B cell (primary cell): ENCODE measurements at regions not wholly inside any gene's neighbourhood (a gene's known extent, or its start where the extent isn't known, plus 50 kb on each side); places are given as distances from the start of the nearest gene placed in this dataset.

ENCODE experiments used
- ATAC-seq: fragments of 200-7000 bp; cut with Tn5 transposase; one replicate; pipeline ENCODE4 v1.10.0; 2021; ENCODE audit warnings: low read depth, mild to moderate bottlenecking, moderate number of reproducible peaks, moderate library complexity
- CTCF ChIA-PET: fragments of 350-600 bp; sonication (Branson Sonifier 250); formaldehyde crosslinking; loops from one replicate; lab custom pipeline; 2021; ENCODE audit warnings: antibody characterized with exemption, inconsistent platforms; lab: Charles Lee
- POLR2A ChIA-PET: fragments of 350-600 bp; sonication (Branson Sonifier 250); formaldehyde crosslinking; loops from one replicate; lab custom pipeline; 2021; ENCODE audit warnings: antibody characterized with exemption; lab: Charles Lee
- DNase-seq: peaks from one replicate; pipeline ENCODE4 v3.0.0; 2013
- H2AFZ ChIP-seq: 2 replicates; pipeline ENCODE4 v1.6.1; 2012; ENCODE audit warnings: mild to moderate bottlenecking, low read depth, low read length; ENCODE audit not compliant: insufficient read depth, poor library complexity, severe bottlenecking
- H3K27ac ChIP-seq, 2 donors: 1 replicate in 1 of 2; 2 replicates in 1 of 2; pipeline ENCODE4 v1.5.1; 2012 to 2013; ENCODE audit warnings: low read length in 2 of 2, mild to moderate bottlenecking in 2 of 2, moderate library complexity in 1 of 2
- H3K27me3 ChIP-seq, 4 experiments: fragments of 200-600 bp in 1 of 4; sonication (generic) in 1 of 4; replicated peaks in 1 of 4; 1 replicate in 2 of 4; 2 replicates in 2 of 4; pipeline versions ENCODE4 v1.6.1 to v1.7.0; 2013 to 2016; ENCODE audit warnings: low read length in 3 of 4, mild to moderate bottlenecking in 2 of 4, mixed read lengths in 1 of 4, moderate library complexity in 1 of 4; ENCODE audit not compliant: insufficient read depth in 4 of 4, control insufficient read depth in 3 of 4; ENCODE audit errors: control extremely low read depth in 1 of 4
- H3K36me3 ChIP-seq, 2 experiments: replicated peaks in 1 of 2; 1 replicate in 1 of 2; 2 replicates in 1 of 2; pipeline versions ENCODE4 v1.6.1 to v1.7.1; 2013; ENCODE audit warnings: low read length in 1 of 2; ENCODE audit not compliant: insufficient read depth in 2 of 2, control insufficient read depth in 1 of 2; ENCODE audit errors: control extremely low read depth in 1 of 2, extremely low read depth in 1 of 2
- H3K4me1 ChIP-seq, 2 donors: fragments of 200-600 bp in 1 of 2; sonication (generic) in 1 of 2; 1 replicate in 1 of 2; 2 replicates in 1 of 2; pipeline versions ENCODE4 v1.5.1 to v1.6.1; 2013 to 2017; ENCODE audit warnings: low read length in 2 of 2; ENCODE audit not compliant: control insufficient read depth in 2 of 2, insufficient read depth in 2 of 2
- H3K4me2 ChIP-seq: replicated peaks from 2 replicates; pipeline ENCODE3; 2012; ENCODE audit warnings: mild to moderate bottlenecking, low read depth, low read length; ENCODE audit not compliant: poor library complexity, severe bottlenecking
- H3K4me3 ChIP-seq, 5 experiments: fragments of 200-600 bp in 1 of 5; sonication (generic) in 1 of 5; 1 replicate in 3 of 5; 2 replicates in 2 of 5; pipeline versions ENCODE4 v1.5.1 to v1.7.0; 2011 to 2016; ENCODE audit warnings: low read length in 4 of 5, mild to moderate bottlenecking in 4 of 5, low read depth in 2 of 5, control low read depth in 1 of 5, moderate library complexity in 1 of 5; ENCODE audit not compliant: insufficient read depth in 1 of 5; ENCODE audit errors: control extremely low read depth in 1 of 5, extremely low read depth in 1 of 5
- H3K79me2 ChIP-seq: fragments of 200-600 bp; sonication (generic); one replicate; pipeline ENCODE4 v1.6.0; 2016; ENCODE audit warnings: low read length; ENCODE audit not compliant: control insufficient read depth, insufficient read depth
- H3K9ac ChIP-seq: fragments of 200-600 bp; sonication (generic); 2 replicates; pipeline ENCODE4 v1.6.1; 2017; ENCODE audit warnings: mild to moderate bottlenecking, low read length, moderate library complexity
- H3K9me3 ChIP-seq, 3 donors: one replicate each; pipeline versions ENCODE4 v1.6.1 to v1.7.1; 2013; ENCODE audit warnings: low read length in 2 of 3; ENCODE audit not compliant: control insufficient read depth in 2 of 3, insufficient read depth in 1 of 3; ENCODE audit errors: control extremely low read depth in 1 of 3
- H4K20me1 ChIP-seq: 2 replicates; pipeline ENCODE4 v1.6.0; 2012; ENCODE audit warnings: mild to moderate bottlenecking, low read length; ENCODE audit not compliant: insufficient read depth, control insufficient read depth, poor library complexity, severe bottlenecking
- H3K27ac Mint-ChIP-seq: one replicate; pipeline ENCODE4 v1.8.0; 2021; ENCODE audit warnings: mixed read lengths
- H3K27me3 Mint-ChIP-seq: one replicate; pipeline ENCODE4 v1.8.0; 2021; ENCODE audit warnings: mixed read lengths
- H3K4me1 Mint-ChIP-seq: one replicate; pipeline ENCODE4 v1.8.0; 2021; ENCODE audit warnings: mixed read lengths
- H3K4me3 Mint-ChIP-seq: one replicate; pipeline ENCODE4 v1.8.0; 2021; ENCODE audit warnings: mixed read lengths
- H3K9me3 Mint-ChIP-seq: one replicate; pipeline ENCODE4 v1.8.0; 2022; ENCODE audit warnings: mixed read lengths; ENCODE audit not compliant: insufficient read depth
- EZH2 ChIP-seq: IDR thresholded peaks from 2 replicates; pipeline ENCODE4 v1.6.1; 2012; ENCODE audit warnings: borderline replicate concordance, low read depth, mild to moderate bottlenecking, moderate library complexity, low read length; ENCODE audit not compliant: insufficient read depth, poor library complexity, severe bottlenecking
- WGBS: methylation state at CpG from one replicate; pipeline ENCODE4 v1.1.5; 2013; ENCODE audit warnings: missing lambda C conversion rate; ENCODE audit not compliant: insufficient coverage; 5-methylcytosine and 5-hydroxymethylcytosine counted together
- intact Hi-C: fragments of 100-400 bp; cut with micrococcal nuclease; formaldehyde crosslinking; loops from one replicate; pipeline ENCODE4 v1.10.0; 2022
- TF ChIP-seq, protein P1 (sequence below): fragments of 200-600 bp; IDR thresholded peaks from one replicate; pipeline ENCODE4 v1.8.0; 2022; ENCODE audit warnings: antibody characterized with exemption, mild to moderate bottlenecking

- H3K4me3 Mint-ChIP-seq, result no peak overlapping the region
- ATAC-seq (no peak), DNase-seq (no peak)
- Histone ChIP-seq H3K4me1 (no peaks in the 10 kb centered on the region), H3K27me3 (peaks cover 0 to 6% (median 1%) of the 10 kb centered on the region in 4 experiments), H3K4me3 (no peak overlapping the region), H4K20me1 (no peaks in the 10 kb centered on the region), H3K9ac (no peak overlapping the region), H3K36me3 (no peaks in the 10 kb centered on the region), H3K9me3 (no peaks in the 10 kb centered on the region), H3K4me2 (no peak overlapping the region), H3K79me2 (no peaks in the 10 kb centered on the region), H3K27ac (no peak overlapping the region), H2AFZ (no peak overlapping the region)
- intact Hi-C loops, result no loop called here
- WGBS, result 86% methylated on average over 2 of the region's 4 CpGs
- no peak overlapping the region for H3K27ac Mint-ChIP-seq
- no peaks in the 10 kb centered on the region for H3K4me1 Mint-ChIP-seq
- POLR2A ChIA-PET, result no interaction called here
- no peak for TF ChIP-seq EZH2
- TF ChIP-seq, protein P1, sequence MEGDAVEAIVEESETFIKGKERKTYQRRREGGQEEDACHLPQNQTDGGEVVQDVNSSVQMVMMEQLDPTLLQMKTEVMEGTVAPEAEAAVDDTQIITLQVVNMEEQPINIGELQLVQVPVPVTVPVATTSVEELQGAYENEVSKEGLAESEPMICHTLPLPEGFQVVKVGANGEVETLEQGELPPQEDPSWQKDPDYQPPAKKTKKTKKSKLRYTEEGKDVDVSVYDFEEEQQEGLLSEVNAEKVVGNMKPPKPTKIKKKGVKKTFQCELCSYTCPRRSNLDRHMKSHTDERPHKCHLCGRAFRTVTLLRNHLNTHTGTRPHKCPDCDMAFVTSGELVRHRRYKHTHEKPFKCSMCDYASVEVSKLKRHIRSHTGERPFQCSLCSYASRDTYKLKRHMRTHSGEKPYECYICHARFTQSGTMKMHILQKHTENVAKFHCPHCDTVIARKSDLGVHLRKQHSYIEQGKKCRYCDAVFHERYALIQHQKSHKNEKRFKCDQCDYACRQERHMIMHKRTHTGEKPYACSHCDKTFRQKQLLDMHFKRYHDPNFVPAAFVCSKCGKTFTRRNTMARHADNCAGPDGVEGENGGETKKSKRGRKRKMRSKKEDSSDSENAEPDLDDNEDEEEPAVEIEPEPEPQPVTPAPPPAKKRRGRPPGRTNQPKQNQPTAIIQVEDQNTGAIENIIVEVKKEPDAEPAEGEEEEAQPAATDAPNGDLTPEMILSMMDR, result no peak
- peaks cover 53% of the 10 kb centered on the region for H3K27me3 Mint-ChIP-seq
- CTCF ChIA-PET, result no interaction called here
- H3K9me3 Mint-ChIP-seq, result no peaks in the 10 kb centered on the region
Observed at GRCh38 chr3:124118397-124118796, 126.5 kb upstream of the ROPN1 start.

DNA sequence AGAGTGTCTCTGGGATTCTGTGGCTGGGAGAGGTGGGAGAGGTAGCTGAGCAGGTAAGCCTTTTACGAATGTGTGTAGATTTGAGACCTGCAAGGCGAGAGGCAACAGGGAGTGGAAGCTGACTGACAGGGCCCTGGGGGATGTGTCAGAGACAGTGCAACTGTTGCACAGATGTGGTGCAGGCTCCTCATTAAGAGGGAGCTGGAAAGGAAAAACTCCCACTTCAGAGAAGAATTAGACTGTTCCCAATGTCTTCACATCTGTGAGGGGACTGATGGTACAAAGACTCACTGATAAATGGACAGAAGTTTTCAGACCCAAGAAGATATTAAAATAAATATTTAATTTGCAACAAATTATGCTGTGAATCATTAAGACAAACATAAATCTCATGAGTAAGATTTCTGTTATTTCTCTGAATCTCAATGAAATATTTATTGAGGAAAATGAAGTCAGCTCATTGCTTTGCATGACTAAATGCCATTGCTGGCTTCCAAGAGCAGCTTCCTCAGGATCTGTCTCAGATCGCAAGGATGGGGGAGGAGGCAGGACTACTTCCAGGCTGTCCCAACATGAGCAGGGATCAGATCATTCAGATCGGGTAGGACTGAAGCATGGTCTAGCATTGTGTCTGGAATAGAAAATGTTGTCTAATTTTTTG is 127.3 kb upstream of the ROPN1 start:
- Mint-ChIP-seq H3K27me3 (peaks cover 56% of the 10 kb centered on the region), H3K9me3 (no peaks in the 10 kb centered on the region), H3K4me3 (no peak overlapping the region), H3K4me1 (no peaks in the 10 kb centered on the region), H3K27ac (no peak overlapping the region)
- no peak for ATAC-seq
- no peak overlapping the region for H3K4me3 ChIP-seq
- TF ChIP-seq EZH2, result no peak
- TF ChIP-seq, protein P1, result no peak
- H2AFZ ChIP-seq, result no peak overlapping the region
- CTCF ChIA-PET, result no interaction called here
- no peaks in the 10 kb centered on the region for H3K36me3 ChIP-seq
- WGBS, result 93% methylated on average over 4 of the region's 4 CpGs
- peaks cover 0 to 6% (median 1%) of the 10 kb centered on the region in 4 experiments for H3K27me3 ChIP-seq
- no peaks in the 10 kb centered on the region for H3K4me1 ChIP-seq
- H3K9ac ChIP-seq, result no peak overlapping the region
- H3K27ac ChIP-seq, result no peak overlapping the region
- intact Hi-C loops, result no loop called here
- no peaks in the 10 kb centered on the region for H3K79me2 ChIP-seq
- H3K4me2 ChIP-seq, result no peak overlapping the region
- H3K9me3 ChIP-seq, result no peaks in the 10 kb centered on the region
- no peaks in the 10 kb centered on the region for H4K20me1 ChIP-seq
- POLR2A ChIA-PET, result no interaction called here
- no peak for DNase-seq
